ELF-1 (cell line): ENCODE measurements at regions not wholly inside any gene's neighbourhood (a gene's known extent, or its start where the extent isn't known, plus 50 kb on each side); places are given as distances from the start of the nearest gene placed in this dataset.
A peak's percentile ranks its signal among the peaks of the same experiment; 100 is the strongest.

Experiments used
- DNase-seq: peaks from one replicate; pipeline ENCODE4 v3.0.0-alpha.2; 2016; ENCODE audit warnings: low read depth, low spot score

DNA sequence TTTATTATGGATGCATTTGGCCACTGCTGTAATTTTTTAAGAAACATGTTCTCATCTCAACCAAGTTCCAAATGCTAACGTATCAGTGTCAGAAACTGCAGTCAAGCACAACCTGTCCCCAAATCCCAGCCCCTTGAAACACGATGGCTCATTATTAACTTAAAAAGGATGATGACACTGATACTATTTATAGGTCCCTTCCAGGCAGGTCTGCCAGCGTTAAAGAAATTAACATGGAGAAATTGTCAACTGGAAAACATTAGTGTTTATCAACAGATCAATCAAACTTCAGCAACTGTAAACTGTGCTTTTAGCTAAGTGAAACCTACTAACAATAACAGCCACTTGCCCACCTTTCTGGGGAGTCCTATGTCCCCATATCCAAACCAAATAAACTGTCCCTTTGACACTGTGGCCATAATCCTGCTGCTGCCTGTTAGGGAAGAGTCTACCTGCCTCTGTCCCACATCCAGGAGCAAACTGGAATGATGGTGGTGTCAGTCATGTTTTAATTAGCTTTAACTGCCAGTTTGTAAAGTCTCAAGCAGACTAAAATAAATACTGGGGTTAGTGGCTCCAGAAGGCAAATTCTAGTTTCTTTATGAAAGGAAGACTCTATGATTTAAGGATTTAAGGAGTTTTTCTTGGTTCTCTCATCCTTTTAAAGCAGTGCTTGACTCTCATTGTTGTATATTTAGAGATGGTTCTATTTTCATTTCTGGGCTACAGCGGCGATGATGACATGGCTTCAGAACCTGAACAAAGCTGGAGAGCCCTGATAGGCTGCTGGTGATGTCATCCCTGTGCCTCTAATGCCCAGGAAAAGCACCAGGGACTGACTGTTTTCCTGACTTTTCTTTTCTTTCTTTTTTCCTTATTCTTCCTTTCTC, 583.6 kb upstream of the PIK3C3 start:
- DNase-seq, result peak; percentile 24

DNA sequence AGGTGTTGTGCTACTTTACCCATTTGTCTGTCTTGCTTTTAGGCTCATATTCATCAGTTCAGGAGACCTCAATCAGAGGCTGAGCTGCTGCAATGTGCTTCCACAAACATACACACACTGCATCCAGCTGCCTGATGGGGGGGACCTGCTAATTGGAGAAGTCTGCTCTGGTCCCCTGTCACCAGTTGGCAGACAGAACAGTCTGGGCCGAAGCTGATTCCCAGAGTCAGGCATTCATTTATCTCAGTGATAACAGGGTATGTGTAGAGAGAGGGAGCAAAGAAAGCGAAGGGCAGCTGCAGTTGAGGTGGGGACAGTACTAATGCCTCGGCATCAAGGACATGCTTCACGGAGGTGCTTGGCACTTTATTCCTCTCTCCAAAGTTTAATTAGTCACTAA, 584.3 kb upstream of the PIK3C3 start:
- DNase-seq, result no peak

DNA sequence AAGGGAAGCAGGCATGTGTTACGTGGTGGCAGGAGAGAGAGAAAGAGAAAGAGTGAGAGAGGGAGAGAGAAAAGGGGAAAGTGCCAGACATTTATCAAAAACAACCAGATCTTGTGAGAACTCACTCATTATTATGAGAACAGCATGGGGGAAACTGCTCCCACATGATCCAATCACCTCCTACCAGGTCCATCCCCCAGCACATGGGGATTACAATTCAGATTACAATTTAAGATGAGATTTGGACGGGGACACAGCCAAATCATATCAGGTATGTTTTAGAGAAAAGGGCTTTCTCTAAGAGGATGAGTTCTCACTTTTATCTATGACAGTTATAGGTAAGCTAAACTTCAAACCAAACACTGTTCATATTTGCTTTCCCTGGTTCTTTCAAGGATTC, 597.3 kb upstream of the PIK3C3 start:
- no peak for DNase-seq

DNA sequence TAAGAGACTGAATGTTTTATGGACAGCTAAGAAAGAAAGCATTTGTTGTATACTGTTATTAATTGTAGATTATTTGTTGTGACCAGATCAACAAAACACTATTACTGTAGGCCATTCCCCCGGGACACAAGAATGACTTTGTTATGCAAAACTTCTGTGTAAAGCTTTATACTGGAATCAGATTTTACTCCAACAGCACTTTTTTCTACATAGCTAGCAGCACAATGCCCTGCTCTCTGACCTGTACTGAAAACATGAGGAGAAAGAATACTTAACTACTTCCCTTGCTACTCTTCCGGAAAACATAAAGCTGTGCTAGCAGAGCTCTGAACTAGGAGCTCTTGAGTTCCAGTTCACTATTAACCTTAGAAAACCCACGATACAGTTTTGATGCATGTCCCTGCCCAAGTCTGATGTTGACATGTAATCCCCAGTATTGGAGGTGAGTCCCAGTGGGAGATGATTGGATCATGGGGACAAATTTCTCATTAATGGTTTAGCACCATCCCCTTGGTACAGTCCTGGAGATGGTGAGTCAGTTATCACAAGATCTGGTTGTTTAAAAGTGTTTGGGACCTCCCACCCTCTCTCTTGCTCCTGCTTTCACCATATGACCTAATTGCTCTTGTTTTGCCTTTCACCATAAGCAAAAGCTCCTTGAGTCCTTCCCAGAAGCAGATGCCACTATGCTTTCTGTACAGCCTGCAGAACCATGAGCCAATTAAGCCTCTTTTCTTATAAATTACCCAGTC, 601.1 kb upstream of the PIK3C3 start:
- no peak for DNase-seq

DNA sequence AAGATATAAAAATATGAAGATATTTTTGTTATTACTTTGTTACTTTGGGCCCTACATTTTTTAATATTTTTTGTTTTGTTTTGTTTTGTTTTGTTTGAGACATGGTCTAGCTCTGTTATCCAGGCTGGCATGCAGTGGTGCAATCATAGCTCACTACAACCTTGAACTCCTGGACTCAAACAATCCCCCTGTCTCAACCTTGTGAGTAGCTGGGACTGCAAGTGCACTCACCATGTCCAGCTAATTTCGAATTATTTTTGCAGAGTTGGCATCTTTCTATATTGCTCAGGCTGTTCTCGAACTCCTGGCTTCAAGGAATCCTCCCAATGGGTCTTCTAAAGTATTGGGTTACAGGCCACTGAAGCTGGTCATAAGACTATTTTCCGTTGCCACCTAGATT, 603.6 kb upstream of the PIK3C3 start:
- no peak for DNase-seq

DNA sequence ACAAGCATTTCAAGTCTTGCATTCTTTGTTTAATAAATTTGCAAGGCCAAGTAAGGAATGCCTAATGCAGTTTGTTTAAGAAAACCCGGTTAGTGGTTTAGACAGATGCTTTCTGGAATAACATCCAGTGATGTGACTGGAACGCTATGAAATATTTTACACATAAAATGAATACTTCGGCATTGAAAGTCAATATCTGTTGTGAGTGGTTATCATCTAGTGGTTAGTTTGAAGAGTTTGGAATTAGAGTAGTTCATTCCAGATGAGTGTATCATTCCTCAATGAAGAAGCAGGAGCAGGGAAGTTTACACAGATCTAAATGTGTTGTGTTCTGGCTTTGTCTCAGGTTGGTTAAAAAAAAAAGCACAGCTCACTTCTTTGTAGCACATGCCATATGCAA, 608.0 kb upstream of the PIK3C3 start:
- no peak for DNase-seq

DNA sequence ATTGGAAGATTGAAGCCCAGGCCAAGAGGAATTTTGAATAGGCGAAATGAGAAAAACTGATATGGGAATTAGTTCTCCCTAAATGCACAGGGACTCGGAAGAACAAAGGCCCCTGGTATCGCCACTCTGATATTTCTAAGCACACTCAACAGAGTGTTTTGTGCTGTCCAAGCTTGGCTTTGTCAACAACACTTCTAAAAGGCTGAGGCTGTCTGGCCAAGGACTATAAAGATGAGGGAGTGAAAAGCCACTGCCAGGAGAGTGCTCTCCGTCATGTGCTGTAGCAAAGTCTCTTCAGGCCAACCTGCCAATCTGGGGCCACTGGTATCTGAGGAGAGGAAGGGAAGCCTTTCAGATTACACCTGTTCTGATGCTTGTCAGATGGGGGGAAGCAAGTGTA, 611.2 kb upstream of the PIK3C3 start:
- no peak for DNase-seq

DNA sequence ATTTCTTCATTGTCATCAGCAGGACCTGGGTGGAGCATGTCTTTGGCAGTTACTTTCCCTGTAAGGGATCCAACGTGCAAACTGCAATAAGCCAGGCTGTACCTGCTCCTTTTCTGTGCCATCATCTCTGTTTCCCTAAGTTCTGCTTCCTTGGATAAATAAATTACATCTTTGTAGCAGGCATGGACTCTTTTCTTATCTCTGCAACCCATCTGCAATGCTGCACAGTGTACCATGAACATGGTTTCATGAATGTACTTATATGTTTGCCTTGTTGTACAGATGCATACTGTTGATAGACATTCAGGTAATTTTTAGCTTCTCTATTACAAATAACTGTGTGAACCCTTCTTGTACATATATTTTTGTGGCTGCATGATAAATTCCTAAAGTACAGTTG, 616.7 kb upstream of the PIK3C3 start:
- no peak for DNase-seq

DNA sequence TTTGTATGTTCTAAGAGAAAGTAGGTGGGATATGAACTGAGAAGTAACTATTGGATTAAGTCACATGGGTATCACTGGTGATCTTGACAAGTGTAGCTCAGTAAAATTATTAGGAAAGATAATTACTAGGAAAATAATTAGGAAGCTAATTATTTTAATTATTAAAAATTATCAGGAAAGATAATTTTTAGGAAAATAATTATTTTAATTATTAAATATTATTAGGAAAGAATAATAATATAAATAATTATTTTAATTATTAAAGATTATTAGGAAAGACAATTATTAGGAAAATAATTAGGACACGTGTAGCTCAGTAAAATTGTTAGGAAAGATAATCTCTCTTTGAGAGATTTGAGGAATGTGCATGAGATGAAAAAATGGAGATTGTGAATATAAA, 623.4 kb upstream of the PIK3C3 start:
- DNase-seq, result no peak

DNA sequence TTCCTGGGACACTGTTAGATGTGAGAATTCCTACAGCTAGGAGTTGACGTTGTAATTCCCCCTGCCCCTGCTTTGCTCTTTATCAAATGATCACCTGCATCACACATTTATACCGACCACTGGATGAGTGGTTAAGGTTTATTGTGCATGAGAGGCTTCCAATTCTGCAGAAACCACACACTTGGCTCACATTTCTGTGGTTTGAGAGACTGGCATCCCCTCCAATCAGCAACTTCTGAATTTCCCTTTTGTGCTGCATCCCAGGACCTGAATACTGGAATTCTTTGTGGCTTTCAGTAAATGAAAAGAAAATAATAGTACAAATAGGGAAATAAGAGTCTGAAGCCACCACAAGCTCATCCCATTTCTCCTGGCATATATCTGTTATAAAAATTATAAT, 628.7 kb upstream of the PIK3C3 start:
- no peak for DNase-seq

DNA sequence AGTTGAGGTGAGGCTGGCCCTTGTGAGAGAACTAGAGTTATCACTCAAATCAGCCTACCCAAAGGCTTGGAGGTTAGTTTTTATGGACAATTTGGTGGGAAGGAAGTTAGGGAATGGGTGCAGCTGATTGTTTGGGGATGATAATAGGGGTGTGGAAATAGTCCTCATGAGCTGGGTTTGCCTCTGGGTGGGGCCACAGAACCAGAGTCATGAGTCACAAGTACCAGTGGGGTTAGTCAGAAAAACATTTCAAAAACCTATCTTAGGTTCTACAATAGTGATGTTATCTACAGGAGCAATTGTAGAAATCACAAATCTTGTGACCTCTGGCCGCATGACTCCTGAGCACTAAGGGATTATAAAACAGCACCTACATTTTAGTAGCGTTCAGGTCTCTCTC, 630.1 kb upstream of the PIK3C3 start:
- no peak for DNase-seq

DNA sequence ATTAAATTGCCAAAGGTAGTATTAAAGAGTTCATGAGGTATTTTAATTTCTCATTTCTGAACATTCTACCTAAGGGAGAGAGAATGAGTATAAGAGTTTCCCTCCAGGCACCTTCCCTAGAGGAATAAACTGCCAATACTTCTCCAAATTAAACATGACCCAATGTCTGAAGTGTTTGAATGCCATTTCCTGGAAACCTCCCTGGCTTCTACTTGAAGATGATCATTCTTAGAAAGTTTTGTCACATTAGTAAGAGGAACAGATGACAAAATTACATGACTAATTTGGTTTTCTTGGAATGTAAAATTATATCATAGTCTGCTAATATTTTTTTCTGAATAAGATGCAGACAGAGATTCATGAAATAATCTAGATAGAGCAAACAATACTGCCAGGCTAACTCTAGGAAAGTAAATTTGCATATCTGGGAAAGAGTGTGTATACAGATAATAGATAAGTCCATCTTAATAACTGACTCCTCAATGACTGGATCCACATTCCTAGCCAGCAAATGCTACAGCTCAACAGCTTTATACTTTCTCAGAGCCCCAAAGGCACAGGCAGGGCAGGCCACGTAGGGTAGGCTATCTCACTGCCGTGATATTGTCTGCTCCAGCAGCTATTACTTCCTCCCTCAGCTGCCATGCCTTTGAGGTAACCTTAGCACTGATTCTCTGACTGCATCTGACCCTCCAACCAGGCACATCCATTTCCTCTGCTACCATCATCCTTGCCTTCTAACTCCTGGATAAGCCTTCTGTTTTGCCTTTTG, 630.8 kb upstream of the PIK3C3 start:
- DNase-seq, result no peak

DNA sequence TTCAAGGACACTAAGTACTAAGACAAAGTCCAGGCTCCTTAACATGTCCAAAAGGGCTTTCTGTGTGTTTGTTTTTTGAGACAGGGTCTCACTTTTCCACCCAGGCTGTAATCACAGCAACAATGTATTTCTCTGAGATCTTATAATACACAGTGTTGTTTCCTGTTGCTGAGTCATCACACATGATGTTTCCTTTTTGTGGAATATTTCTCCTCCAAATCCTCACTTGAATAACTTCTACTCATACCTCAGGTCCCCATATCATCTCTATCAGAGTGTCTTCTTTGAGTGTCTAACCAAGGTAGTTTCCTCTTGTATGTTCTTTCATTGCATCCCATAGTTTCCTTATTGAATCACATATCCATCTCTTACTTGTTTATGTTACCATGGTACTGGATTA, 632.0 kb upstream of the PIK3C3 start:
- no peak for DNase-seq

DNA sequence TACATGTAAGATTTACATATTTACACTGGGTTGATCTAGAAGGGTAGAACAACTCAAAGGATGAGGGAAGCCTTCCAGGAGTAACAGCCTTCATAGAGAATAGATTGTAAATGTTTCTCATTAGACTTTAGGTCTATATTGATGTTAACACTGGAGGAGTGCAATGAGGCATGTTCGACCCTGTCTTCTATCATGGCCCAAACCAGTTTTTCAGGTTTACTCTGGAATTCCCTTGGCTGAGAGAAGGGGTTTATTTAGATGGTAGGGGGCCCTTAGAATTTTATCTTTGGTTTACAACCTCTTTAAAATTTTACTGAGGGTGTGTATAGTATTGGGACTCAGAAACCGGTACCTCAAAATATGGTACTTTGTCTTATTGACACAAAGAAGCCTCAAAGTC, 634.9 kb upstream of the PIK3C3 start:
- peak; percentile 24 for DNase-seq

DNA sequence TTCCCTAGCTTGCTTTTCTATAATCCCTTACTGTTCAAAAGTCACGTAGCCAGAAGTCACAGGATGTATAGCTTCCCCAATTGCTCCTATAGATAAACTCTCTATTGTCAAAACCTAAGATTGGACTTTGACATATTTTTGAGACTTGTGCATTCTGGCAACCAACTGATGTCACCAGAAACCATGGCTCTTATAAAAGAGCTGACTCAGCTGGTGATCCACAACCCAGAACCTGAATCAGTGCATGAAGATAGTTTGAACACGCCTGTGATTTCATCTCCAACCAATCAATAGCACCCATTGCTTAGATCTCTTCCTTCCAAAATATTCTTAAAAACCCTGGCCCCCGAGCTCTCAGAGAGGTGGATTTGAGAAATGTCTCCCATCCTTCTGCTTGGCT, 639.9 kb upstream of the PIK3C3 start:
- DNase-seq, result no peak

DNA sequence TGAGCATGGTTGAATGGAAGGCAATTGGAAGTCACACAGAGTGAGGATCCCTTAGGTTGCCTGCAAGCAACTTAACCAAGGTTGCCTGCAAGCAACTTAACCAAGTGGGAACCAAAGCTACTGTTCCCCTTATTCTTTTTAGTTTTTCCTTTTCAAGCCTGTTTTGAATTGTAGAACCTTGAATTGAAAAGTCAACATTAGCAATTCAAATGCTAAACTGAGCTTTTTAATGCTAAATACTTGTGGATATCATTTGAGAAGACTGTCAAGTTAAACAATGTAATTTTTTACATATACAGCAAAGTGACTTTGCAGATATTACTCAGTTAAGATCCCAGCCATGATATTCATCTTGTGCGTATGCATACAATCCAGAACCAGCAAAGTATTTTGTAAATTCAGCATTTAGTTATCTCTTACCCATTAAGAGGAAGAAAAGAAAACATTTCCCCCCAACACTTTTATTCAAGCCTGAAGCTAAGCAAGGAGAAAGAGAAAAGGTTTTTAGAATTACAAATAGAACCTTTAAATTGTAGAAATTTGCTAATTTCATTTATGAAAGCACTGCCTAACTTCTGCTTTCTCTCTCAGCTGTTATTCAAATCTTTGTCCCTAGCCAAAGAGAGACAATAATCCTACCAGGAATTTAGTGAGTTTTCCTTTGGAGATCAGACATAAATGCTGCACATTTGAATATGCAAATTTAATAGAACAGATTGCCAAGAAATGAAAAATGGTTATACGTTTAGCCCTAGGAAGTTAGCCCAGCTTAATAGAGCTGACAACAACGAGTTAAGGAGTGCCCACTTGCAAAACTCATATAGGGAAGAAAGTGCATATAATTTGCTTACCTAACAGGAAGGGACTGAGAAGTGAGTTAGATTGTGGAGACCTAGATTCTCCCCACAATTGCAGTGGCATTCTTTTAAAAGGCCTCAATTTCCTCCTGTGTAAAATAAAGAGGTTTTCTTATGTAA, 643.2 kb upstream of the PIK3C3 start:
- DNase-seq, result no peak

DNA sequence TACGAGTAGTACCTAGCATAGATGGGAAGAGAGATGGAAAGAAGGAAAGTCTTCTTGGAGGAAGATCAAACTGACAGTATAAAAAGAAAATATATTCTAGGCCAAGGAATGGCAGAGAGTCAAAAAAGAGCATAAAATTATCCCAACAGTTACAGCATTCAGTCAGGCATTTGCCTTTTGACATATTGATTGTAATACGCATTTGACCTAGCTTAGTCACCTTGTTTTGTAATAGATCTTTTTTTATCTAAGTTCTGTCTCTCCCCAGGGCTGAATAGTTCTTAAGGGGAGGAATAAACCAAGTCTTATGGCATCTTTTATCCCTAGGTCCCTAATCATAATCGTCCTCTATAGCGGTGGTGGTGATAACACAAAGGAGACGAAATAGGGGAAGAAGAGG, 657.3 kb upstream of the PIK3C3 start:
- no peak for DNase-seq

DNA sequence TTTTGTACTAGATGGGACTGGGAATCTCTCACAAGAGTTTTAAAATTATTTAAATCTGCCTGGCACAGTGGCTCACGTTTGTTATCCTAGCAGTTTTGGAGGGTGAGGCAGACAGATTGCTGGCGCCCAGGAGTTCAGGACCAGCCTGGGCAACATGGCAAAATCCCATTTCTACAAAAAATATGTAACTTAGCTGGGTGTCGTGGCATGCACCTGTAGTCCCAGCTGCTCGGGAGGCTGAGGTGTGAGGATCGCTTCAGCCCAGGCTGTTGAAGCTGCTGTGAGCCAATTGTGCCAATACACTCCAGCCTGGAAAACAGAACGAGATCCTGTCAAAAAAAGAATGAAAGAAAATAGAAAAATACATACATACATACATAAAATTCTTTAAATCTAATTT, 685.7 kb upstream of the PIK3C3 start:
- no peak for DNase-seq

DNA sequence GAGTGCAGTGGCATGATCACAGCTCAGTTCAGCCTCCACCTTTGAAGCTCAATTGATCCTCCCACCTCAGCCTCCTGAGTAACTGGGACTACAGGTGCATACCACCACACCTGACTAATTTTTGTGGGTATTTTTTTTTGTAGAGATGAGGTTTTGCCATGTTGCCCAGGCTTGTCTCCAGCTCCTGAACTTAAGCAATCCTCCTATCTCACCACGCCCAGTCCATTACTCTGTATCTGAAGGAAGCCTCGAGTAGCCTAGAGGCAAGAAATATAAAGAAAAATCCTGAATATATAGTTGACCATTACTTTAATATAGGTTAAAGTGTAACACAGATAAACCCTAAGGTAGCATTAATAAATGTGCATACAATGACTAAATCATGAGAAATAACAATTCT, 686.8 kb upstream of the PIK3C3 start:
- no peak for DNase-seq

DNA sequence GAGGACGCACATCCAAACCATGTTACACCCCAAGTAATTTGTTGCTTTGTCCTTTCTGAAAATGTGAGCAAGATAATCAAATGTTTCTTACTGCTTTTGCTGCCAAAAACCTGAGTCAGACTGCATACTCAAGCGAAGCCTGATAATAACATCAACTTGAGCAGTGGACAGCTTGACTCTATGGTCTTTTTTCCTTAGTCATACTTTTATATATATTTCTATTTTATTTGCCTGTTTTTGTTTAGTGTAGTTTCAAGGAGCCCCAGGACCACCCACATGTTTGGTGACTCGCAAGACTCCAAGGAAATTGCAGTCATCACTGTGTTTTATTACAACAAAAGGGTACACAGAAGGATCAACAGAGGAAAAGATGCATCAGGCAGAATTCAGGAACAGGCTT, 688.4 kb upstream of the PIK3C3 start:
- no peak for DNase-seq

DNA sequence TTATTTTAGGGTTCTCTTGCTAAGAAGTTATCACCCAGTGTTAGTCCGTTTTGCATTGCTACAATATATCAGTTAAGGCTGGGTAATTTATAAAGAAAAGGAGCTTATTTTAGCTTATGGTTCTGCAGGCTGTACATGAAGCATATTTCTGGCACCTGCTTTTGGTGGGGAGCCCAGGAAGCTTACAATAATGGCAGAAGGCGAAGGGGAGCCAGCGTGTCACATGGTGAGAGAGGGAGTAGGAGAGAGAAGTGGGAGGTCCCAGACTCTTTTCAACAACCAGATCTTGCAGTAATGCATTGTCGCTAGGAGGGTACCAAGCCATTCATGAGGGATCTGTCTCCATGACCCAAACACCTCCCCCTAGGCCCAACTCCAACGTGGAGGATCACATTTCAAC, 688.8 kb upstream of the PIK3C3 start:
- DNase-seq, result no peak
